ENCODE measurements at regions not wholly inside any gene's neighbourhood (a gene's known extent, or its start where the extent isn't known, plus 50 kb on each side); places are given as distances from the start of the nearest gene placed in this dataset.

DNA sequence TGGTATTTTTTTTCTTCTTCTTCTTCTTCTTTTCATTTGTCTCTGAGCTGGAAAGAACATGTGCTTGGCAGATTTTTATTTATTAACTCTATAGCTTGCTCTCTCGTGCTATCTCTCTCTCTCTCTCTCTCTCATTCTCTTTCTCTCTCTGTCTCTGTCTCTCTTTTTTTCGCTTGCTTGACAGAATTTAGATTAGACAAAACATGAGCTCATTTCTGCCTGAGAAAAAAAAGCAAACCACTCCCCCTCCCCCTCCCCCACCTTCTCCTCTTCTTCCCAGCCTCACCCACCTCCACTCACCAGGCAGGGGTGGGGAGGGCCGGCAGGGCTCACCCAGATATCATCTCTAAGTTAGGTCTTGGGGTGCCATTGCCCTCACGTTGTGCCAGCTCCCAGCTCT lies 81.5 kb downstream of the PJA1 start:
- DNase-seq (ENCODE audit: low spot score), result no peak

DNA sequence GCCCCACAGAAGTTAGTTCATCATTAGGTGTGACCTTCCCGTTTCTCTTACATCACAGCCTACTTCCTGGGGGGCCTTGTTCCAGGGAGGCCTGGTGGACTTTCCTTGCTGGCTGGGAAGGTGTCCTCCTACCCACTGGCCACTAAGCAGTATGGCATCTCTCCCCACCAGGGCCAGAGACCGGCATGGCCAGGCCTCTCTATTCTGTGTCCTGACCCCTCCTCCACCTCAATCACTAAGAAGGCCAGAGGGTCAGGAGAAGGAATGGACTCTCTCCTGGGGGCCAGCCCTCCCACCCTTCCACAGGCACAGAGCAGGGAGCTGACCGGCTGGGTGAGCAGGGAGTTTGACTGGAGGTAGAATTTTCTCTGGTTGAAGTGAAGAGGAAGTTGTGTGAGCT lies 81.9 kb downstream of the PJA1 start:
- no peak for DNase-seq (ENCODE audit: low spot score)

DNA sequence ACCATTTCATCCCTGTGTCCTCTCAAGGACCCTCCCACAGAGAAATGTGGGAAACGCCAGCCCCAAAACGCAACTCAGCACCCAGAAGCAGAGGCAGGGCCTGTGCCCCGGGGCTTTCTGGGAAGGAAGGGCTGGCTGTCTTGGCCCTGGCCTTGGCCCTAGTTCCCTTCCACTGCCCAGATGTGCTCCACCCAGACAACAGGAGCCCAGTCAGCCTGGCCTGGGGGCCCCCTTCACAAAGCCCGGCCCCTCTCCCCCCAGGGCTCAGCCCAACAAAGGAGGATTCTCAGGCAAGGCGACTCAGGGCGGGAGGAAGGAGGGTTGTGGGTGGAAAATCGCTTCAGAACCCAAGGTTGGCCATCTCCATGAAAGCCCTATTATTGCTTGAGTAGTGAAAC lies 82.5 kb downstream of the PJA1 start:
- no peak for DNase-seq (ENCODE audit: low spot score)

DNA sequence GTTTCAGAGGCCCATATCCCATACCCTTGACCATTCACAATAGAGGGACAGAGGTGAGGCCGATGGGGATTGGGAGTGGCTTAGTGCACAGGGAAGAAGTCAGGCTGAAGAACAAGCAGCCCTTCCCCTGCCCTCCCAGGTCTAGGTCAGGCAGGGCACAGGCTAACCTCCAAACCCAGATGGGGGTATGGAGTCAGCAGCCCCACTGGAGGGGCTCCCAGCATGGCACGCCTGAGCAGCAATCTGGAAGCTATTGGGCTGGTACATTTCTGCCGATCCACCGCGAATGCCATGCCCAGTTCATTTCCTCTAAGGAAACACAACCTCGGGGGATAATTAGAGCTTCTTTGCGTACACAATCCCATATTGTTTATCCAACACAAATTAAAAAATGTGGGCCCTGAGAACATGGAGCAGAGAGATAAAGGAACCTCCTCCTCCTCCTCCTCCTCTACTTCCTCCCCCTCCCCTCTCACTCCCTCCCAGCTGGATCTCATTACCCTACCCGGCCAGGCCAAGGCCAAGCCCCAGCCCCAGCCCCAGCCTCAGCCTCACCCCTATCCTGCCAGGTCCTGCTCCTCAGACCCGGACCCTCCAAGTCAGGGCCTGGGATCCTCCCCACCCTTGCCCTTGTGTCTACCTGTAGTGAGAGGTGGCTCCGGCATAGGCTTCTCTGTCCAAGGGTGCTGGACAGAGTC lies 83.0 kb downstream of the PJA1 start:
- no peak for DNase-seq (ENCODE audit: low spot score)

DNA sequence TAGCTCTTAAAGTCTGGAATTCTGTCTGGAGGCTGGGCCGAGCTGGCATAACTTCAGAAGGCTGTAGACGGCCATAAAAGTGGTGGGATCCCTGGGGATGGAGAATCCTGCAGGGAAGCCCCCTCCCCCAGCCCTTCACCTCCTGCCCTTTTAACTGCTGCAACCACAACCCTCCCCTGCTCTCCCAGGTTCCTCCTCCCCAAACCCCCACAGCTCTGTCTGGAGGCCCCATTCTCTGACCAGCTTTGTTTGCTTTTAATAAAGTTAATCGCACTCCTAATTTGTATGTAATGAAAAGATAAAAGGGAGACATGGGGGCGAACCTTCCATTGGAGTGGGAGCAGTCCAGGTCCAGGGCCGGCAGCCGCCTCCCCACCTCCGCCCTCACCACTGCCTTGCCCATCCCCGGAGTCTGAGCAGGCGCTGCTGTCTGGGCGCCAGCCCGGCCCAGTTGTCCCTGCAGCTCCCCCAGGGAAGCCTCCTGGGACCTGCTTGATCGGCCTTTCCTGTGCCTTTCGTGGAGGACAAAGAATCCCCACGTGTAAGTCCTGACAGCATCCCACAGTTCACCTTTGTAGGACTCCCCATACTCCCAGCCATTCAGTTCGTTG lies 84.3 kb downstream of the PJA1 start:
- no peak for DNase-seq (ENCODE audit: low spot score)

DNA sequence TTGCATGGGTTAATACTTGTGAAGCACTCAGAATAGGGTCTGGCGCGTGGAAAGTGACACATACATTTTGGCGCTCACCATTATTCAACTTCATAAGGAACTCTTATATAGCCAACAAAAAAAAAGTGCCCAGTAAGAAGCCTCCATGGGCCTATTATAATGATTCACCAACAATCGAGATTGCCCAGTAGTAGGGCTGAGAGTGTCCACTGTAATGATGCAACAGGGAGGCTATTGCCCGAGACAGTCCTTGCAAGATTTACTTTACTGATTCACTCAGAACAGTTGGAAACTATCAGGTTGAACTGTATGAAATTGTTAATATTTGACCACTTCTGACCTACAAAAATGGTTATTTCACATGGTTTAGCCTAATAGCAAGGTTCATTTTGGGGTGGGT lies 86.0 kb downstream of the PJA1 start:
- DNase-seq (ENCODE audit: low spot score), result no peak

DNA sequence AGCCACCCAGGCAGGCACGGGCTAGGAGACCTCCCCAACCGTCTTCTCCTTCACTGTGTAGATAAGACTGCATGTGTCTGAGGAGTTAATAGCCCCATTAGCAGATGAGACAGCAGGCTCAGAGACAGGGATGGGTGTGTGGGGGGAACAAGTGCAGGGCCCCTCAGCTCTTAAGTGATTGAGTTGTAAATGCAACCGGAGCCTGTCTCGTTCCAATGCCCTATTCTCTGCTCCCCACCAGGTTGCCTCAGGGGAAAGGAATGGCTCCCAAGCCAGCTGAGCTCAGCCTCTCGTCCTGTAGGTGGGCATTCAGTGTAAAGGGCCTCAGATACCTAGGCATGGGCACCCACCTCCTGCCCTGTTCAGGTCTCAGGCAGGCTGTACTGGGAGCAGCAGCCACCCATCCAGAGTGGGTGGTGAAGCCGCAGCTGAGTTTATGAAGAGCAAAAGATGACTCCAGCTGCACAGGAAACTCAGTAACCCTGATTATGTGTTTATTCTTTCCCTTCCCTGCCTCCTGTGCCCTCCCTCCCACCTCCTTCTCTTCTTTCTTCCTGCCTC lies 87.3 kb downstream of the PJA1 start:
- no peak for DNase-seq (ENCODE audit: low spot score)

DNA sequence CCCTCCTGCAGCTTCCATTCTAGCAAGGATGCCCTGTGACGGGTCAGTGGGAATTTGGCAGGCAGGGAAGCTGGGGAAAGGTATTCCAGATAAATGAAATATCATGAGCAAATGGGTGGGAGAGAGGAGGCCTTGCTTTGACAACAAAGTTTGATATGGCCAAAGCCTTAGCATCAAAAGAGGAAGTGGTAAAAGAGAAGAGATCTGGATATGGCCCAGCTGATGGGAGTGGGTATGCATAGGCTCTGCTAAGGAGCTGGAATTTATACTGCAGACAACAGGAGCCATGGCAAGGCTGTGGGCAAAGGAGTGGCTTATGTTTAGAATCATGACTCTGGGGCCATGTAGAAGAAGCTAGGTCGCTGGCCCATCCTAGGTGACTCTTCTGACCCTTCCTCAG lies 89.2 kb downstream of the PJA1 start:
- no peak for DNase-seq (ENCODE audit: low spot score)

DNA sequence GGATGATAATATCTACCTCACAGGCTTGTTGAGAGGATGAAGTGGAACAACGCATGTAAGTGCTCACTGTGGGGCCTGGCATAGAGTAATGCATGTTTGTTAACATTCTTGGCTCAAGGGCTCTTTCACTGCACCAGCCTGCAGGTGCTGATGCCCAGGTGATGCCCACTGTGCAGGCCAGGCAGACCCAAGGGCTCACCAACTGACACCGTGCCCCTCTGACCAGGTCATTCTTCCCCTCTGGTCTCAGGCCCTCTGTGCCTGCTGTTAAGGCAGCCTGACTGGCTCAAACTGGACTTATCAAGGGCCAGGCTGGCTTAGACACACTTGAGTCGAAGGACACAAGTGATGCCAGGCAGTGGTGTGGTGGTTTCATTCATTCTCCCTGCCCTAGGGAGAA lies 90.5 kb downstream of the PJA1 start:
- DNase-seq (ENCODE audit: low spot score), result no peak

DNA sequence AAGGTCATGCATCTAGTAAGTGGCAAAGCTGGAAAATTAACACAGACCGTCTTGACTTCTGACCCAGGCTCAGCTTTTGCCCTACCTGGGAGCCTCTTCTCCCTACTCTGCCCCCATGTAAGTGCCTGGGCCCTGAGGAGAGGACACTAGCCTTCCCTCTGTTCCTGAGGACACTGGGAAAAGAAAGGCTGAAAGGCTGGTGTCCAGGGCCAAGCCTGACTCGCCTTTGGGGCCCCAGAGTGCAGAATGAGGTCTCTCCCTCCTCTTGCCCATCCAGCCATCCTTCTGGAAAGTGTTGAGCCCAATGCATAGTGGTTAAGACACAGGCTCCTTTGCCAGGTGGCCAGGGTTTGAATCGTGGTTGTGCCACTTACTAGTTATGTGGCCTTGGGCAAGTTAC lies 91.5 kb downstream of the PJA1 start:
- no peak for DNase-seq (ENCODE audit: low spot score)

DNA sequence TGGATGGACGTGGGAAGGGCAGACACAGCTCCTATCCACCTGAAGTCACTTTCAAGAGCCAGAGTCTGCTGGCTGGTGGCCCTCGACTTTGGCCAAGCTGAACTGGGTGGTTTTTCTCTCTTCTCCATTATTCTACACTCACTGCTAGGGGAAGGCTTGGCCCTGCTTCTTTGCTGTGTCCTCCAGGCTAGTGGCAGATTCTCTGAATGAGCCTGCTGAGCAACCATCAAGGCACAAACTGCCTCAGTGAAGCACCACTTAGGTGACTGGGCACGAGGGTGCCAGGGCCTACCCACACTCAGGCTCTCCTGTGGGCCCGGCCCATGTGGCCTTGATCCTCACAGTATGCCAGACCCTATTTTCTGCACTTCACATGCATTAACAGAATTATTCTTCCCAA lies 92.0 kb downstream of the PJA1 start:
- no peak for DNase-seq (ENCODE audit: low spot score)

DNA sequence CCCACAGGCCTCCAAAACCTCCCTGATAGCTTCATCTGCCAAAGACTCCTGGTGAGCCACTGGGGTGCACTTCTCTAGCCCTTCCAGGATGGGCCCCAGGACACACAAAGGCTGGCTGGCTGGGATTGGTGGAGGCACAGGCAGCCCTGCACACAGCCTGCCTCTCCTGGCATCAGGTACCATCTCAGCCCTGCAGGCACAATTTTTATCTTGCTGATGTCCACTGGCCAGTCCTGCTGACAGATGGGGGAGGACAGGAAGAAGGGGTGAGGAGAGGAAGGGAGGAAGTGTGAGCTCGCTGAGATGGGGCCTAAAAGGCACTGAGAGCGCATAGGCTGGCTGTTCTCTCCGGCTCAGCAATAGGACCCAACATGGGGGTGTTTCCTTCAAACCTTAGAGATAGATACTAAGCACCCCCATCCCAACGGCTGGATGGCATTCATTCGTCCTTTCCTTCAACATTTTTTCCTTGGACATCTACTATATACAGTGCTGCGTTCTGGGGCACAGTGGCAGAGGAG lies 92.7 kb downstream of the PJA1 start:
- no peak for DNase-seq (ENCODE audit: low spot score)

DNA sequence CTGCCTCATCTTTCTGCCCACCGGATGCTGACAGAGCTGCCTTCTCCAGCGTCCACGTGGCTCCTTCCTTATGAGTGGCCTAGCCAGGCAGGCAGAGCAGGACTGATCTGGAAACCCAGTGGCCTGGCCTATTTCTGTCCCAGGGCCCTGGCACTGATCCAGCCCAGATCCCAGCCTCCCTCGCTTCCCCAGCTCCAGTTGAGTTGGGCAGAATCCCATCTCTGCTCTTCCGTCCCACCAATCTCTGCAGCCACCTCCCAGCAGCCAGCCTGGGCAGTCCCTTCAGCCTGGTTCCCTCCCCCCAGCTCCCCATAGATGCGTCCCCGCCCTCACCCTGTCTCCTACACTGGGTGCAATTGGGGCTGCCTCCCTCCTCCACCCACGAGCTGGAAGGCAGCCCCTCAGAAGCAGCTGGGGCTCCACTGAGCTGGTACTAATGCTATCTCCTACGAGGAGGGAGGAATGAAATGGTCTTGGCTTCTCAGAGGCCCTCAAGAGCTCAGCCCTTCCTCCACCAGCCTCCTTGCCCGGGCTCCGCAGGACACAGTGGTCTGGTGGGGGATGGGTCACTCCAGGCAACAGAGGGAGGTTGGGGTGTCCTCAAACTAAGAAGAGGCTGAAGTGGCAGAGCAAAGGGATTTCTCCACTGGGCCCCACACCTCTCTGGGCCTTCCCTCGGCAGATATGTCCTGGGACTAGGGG lies 94.2 kb downstream of the PJA1 start:
- DNase-seq (ENCODE audit: low spot score), result no peak

DNA sequence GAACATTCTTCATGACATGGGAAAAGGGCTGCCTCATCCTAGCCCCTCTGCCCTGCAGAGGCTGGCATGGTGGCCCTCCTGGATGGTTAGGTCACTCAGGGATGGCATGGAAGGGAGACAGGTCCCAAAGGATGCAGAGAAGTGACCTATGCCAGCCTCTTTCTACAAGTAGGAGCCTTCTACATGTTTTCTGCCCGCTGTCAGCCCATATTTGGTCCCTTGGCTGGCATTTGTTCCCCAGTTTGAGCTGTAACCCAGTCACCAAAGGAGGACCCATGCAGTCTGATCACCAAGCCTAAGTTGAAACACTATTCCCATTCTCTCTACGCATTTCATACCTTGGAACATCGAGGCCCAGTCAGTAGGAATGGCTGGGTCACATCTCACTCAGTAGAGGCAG lies 95.4 kb downstream of the PJA1 start:
- DNase-seq (ENCODE audit: low spot score), result no peak

DNA sequence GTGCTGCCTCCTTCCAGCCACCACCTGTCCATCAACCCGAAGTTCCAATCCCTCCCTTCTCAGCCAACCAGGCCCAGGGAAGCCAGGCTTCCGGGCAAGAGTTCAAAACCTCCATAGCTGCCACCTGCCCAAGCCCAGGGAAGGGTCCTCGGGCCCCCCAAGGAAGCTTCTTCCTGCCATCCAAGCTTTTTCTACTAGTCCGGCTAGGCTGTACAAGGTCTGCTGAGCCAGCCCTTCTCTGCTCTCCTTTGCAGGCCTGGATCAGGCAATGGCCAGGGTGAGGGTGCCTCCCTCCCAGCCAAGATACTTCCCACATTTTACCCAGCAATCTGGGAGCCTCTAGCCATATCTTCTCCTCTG lies 96.2 kb downstream of the PJA1 start:
- no peak for DNase-seq (ENCODE audit: low spot score)

DNA sequence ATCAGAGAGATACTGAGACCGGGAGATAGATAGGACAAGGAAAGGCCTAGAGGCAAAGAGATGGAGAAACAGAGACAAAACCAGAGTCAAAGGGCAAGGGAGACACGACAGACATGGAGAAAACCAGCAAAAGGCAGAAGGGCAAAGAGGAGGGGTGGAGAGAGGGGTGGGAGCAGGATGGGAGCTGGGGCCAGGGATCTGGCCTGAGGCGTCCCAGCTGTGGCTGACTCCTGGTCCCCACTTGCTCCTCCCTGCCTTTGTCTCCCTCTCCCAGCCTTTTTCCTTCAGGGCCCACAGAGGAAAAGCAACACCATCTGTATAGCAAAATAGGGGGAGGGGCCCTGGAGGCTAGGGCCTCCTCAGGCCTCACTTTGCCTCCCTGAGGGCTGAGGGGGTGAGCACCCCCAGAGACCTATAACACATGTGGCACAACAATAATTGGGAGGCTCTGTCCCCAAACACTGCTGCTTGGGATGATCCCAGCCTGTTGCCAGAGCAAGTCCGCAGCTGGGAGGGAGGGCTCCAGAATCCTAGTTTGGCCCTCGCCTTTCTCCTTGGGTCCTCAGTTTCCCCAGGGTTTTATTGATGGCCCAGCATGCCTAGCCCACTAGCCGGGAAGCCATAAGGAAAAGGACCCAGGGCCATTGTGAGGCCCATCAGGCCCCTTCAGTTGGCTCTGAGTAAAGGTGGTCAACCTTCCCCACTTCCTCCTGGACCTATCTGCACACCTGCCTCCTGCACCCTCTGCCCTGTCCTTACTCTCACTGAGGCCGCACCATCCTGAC lies 96.8 kb downstream of the PJA1 start:
- DNase-seq (ENCODE audit: low spot score), result no peak

DNA sequence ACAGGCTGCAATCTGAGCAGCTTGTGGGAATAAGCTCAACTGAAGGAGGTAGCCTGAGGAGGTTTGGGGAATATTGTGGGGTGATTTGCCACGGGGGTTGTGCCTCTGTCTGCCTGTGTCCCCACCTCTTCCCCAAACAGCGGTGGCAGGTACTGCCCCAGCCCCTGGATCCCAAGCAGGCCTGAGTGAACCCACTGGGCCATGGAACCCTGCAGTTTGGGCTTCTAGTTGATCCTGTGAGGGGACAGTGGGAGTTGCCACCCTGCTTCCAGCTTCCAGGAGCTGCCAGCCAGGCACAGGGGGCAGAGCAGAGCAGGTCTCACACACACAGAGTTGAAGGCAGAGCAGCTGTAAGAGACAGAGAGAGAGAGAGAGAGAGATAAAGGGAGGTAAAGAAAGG lies 97.4 kb downstream of the PJA1 start:
- no peak for DNase-seq (ENCODE audit: low spot score)

DNA sequence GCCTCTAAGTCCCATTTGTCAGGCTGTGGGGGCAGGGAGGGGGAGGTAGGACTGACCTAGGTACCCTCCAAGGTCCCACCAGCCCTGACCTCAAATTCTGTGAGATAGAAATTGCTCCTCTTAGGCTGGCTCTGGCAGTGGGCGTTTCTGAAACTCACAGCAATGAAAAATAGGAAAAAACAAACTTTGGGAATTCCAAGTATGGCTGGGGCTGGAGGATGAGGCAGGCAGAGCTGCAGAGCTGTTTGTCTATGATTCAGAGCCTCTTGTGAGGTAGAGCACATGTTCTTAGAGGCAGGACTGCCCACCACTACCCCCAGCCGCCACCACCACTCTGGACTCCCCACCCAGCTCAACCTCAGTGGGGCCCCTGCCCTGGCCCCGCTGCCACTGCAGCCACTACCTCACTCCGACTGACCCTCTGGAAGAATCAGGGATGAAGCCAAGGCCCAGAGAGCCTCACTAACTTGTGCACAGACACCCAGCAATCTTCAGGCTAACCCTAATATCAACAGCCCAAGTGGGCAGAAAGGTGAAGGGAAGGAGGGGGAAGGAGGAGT lies 98.2 kb downstream of the PJA1 start:
- no peak for DNase-seq (ENCODE audit: low spot score)

DNA sequence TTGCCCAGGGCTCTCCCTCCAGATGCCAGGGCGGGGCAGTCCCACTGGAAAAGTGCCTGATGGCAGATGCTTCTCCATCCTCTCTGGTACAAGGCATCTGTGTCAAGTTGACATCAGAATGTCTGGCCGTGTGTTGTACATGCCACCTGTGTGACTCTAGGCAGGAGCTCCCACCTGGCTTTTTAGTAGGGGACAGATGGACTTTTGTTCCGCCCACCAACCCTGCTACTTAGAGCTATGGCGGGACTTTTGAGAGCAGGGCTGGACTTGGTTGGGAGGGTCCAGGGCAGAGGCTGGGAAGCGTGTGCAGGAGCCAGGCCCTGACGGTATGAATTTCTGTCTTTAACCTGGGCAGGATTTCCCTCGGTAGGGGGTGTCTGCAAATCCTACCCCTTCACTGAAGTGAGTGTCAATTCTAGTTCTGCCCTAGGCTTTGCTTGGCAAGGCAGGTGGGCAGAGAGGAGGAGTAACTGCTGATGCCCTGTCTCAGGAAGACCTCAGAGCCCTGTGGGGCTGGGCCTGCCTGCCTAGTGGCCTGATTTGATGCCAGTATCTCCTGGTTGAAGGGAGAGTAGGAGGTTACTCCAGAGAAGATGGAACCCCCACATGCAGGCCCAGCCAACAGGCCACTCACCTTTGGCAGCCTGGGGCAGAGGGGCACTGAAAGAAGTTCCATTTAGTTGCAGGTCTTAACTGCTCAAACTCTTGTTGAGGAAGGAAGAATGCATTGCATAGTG lies 99.1 kb downstream of the PJA1 start:
- DNase-seq (ENCODE audit: low spot score), result no peak

DNA sequence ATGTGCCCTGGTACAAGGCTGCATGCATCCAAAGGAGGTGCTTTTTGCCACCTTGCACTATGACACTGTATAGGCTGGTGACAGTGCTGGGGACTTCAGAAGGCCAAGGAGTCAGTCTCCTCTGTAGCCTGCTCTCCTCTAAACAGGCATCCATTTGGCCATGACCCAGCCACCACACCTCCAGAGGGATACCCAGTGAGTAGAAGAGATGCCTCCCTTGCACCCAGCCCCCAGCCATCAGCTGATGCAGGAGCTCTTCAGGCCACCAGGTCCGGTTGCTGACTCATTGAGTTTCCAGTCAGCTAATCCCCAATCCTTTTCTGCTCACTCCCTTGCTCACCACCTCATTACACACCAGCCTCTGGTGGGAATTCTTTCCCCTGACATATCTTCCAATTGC lies 99.8 kb downstream of the PJA1 start:
- no peak for DNase-seq (ENCODE audit: low spot score)

DNA sequence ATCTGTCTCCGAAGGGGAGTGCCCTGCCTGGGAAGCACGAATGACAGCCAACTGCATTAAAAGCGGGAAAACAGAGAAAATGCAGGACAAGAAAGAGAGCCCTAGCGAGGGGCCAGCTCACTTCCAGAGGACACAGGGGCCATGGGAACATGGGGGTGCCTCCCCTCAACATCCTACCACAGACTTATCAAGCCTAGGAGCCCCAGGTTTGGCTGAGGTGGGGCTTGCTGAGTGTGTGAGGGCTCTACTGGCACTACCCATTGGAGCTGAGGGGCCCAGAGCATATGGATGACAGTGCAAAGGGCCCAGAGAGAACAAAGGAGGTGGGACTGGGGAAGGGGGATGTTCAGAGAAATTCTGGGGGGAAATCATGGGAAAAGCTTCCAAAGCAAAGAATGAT lies 101.8 kb downstream of the PJA1 start:
- DNase-seq (ENCODE audit: low spot score), result no peak
